Activated naive CD4-positive, alpha-beta T cell treated with anti-CD3 and anti-CD28 coated beads, Interleukin-2, amount 10 ng/mL, durations not matched to agents 7 days and 5 days (primary cell): ENCODE measurements at regions not wholly inside any gene's neighbourhood (a gene's known extent, or its start where the extent isn't known, plus 50 kb on each side); places are given as distances from the start of the nearest gene placed in this dataset.
"Not testable (repeated sequence)": the region's sequence is repeated elsewhere in the genome, so short reads cannot be mapped to it uniquely, and the experiment has no call there.

Source experiments
- CTCF ChIA-PET: fragments of 350-600 bp; sonication (Branson Sonifier 250); formaldehyde crosslinking; loops from one replicate; lab custom pipeline; 2021; ENCODE audit warnings: antibody characterized with exemption; lab: Charles Lee
- DNase-seq: peaks from one replicate; pipeline ENCODE4 v3.0.0-alpha.2; 2020
- H3K27ac Mint-ChIP-seq: one replicate; pipeline ENCODE4 v1.8.0; 2021; ENCODE audit warnings: mild to moderate bottlenecking, moderate library complexity, mixed read lengths
- H3K27me3 Mint-ChIP-seq: one replicate; pipeline ENCODE4 v1.8.0; 2021; ENCODE audit warnings: mild to moderate bottlenecking, mixed read lengths
- H3K36me3 Mint-ChIP-seq: one replicate; pipeline ENCODE4 v1.8.0; 2021; ENCODE audit warnings: mixed read lengths
- H3K4me1 Mint-ChIP-seq: one replicate; pipeline ENCODE4 v1.8.0; 2021; ENCODE audit warnings: mixed read lengths
- H3K4me3 Mint-ChIP-seq: one replicate; pipeline ENCODE4 v1.8.0; 2021; ENCODE audit warnings: mild to moderate bottlenecking, moderate library complexity, mixed read lengths
- H3K9me3 Mint-ChIP-seq: one replicate; pipeline ENCODE4 v1.8.0; 2021; ENCODE audit warnings: mixed read lengths

GRCh38 chr15:62647843-62648505 is 394.6 kb upstream of the TPM1 start:
- H3K9me3 Mint-ChIP-seq, result no peaks in the 10 kb centered on the region
- peaks cover 8% of the 10 kb centered on the region for H3K27me3 Mint-ChIP-seq
- H3K36me3 Mint-ChIP-seq, result no peaks in the 10 kb centered on the region
- no peak for DNase-seq
- no peak overlapping the region for H3K27ac Mint-ChIP-seq
- no peak overlapping the region for H3K4me3 Mint-ChIP-seq
- CTCF ChIA-PET, result no interaction called here
- H3K4me1 Mint-ChIP-seq, result no peaks in the 10 kb centered on the region

DNA sequence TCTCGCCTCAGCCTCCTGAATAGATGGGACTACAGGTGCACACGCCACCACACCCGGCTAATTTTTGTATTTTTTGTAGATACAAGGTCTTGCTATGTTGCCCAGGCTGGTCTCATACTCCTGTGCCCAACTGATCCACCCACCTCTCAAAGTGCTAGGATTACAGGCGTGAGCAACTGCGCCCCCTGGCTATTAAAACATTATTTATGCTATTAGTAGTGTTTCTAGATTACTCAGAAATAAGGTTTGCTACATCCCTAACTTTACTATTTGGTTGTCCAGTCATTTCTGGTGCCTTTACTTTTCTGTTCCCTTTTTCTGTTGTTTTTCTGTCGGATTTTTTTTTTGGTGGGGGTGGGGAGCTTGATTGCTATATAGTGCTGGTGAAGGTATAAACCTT is 393.6 kb upstream of the TPM1 start:
- no peaks in the 10 kb centered on the region for H3K36me3 Mint-ChIP-seq
- H3K27me3 Mint-ChIP-seq, result peaks cover 8% of the 10 kb centered on the region
- no peak overlapping the region for H3K4me3 Mint-ChIP-seq
- H3K27ac Mint-ChIP-seq, result no peak overlapping the region
- no peaks in the 10 kb centered on the region for H3K9me3 Mint-ChIP-seq
- DNase-seq, result no peak
- CTCF ChIA-PET, result interaction anchor here (1.3 kb wide), 1 partner anchor 93 kb away, joined by 3 read pairs; no protein-coding TSS in a partner anchor
- no peaks in the 10 kb centered on the region for H3K4me1 Mint-ChIP-seq

GRCh38 chr15:62649793-62650420 is 392.6 kb upstream of the TPM1 start:
- Mint-ChIP-seq H3K27me3 (peaks cover 4% of the 10 kb centered on the region), H3K9me3 (no peaks in the 10 kb centered on the region)
- CTCF ChIA-PET, result interaction anchor here (1.3 kb wide), 1 partner anchor 92 kb away, joined by 3 read pairs; no protein-coding TSS in a partner anchor

GRCh38 chr15:62653122-62653521 is 389.4 kb upstream of the TPM1 start:
- Mint-ChIP-seq H3K4me3 (no peak overlapping the region), H3K9me3 (no peaks in the 10 kb centered on the region), H3K27me3 (no peaks in the 10 kb centered on the region), H3K4me1 (no peaks in the 10 kb centered on the region), H3K36me3 (no peaks in the 10 kb centered on the region), H3K27ac (no peak overlapping the region)
- DNase-seq, result no peak
- CTCF ChIA-PET, result no interaction called here

More at GRCh38 chr15:62649793-62650420, 392.6 kb upstream of the TPM1 start:
- H3K4me3 Mint-ChIP-seq, result no peak overlapping the region
- no peaks in the 10 kb centered on the region for H3K36me3 Mint-ChIP-seq
- DNase-seq, result no peak
- H3K4me1 Mint-ChIP-seq, result no peaks in the 10 kb centered on the region
- no peak overlapping the region for H3K27ac Mint-ChIP-seq

- Mint-ChIP-seq H3K4me3 (no peak overlapping the region), H3K27ac (no peak overlapping the region), H3K36me3 (no peaks in the 10 kb centered on the region)
These were observed 386.5 kb upstream of the TPM1 start for GRCh38 chr15:62656071-62656470.

GRCh38 chr15:62657501-62657900 is 385.0 kb upstream of the TPM1 start:
- H3K4me1 Mint-ChIP-seq, H3K9me3 Mint-ChIP-seq, CTCF ChIA-PET, DNase-seq, H3K27ac Mint-ChIP-seq, H3K36me3 Mint-ChIP-seq, H3K4me3 Mint-ChIP-seq, H3K27me3 Mint-ChIP-seq: not testable (repeated sequence)

More at GRCh38 chr15:62656071-62656470, 386.5 kb upstream of the TPM1 start:
- H3K4me1 Mint-ChIP-seq, result no peaks in the 10 kb centered on the region
- CTCF ChIA-PET, result no interaction called here
- no peaks in the 10 kb centered on the region for H3K9me3 Mint-ChIP-seq
- no peak for DNase-seq
- peaks cover 3% of the 10 kb centered on the region for H3K27me3 Mint-ChIP-seq

GRCh38 chr15:62658498-62658897 is 384.0 kb upstream of the TPM1 start:
- Mint-ChIP-seq H3K27ac (no peak overlapping the region), H3K27me3 (peaks cover 3% of the 10 kb centered on the region), H3K4me1 (no peaks in the 10 kb centered on the region), H3K9me3 (no peaks in the 10 kb centered on the region), H3K36me3 (no peaks in the 10 kb centered on the region), H3K4me3 (no peak overlapping the region)
- no peak for DNase-seq
- CTCF ChIA-PET, result no interaction called here

GRCh38 chr15:62663547-62663946 is 379.0 kb upstream of the TPM1 start:
- H3K27me3 Mint-ChIP-seq, result peaks cover 2% of the 10 kb centered on the region
- H3K4me1 Mint-ChIP-seq, result no peaks in the 10 kb centered on the region
- H3K27ac Mint-ChIP-seq, result no peak overlapping the region
- no peak for DNase-seq
- no peaks in the 10 kb centered on the region for H3K9me3 Mint-ChIP-seq
- H3K4me3 Mint-ChIP-seq, result no peak overlapping the region
- no peaks in the 10 kb centered on the region for H3K36me3 Mint-ChIP-seq
- CTCF ChIA-PET, result no interaction called here

- DNase-seq, result no peak
- CTCF ChIA-PET, result no interaction called here
- no peaks in the 10 kb centered on the region for H3K36me3 Mint-ChIP-seq
- no peaks in the 10 kb centered on the region for H3K27me3 Mint-ChIP-seq
- H3K9me3 Mint-ChIP-seq, result no peaks in the 10 kb centered on the region
- no peak overlapping the region for H3K4me3 Mint-ChIP-seq
- H3K4me1 Mint-ChIP-seq, result no peaks in the 10 kb centered on the region
- no peak overlapping the region for H3K27ac Mint-ChIP-seq
These were observed 377.1 kb upstream of the TPM1 start for GRCh38 chr15:62665449-62665848.

- DNase-seq, result no peak
- Mint-ChIP-seq H3K36me3 (no peaks in the 10 kb centered on the region), H3K27me3 (no peaks in the 10 kb centered on the region), H3K9me3 (no peaks in the 10 kb centered on the region), H3K4me1 (no peaks in the 10 kb centered on the region), H3K4me3 (no peak overlapping the region), H3K27ac (no peak overlapping the region)
- CTCF ChIA-PET, result no interaction called here
These were observed 376.5 kb upstream of the TPM1 start for GRCh38 chr15:62666046-62666445.

DNA sequence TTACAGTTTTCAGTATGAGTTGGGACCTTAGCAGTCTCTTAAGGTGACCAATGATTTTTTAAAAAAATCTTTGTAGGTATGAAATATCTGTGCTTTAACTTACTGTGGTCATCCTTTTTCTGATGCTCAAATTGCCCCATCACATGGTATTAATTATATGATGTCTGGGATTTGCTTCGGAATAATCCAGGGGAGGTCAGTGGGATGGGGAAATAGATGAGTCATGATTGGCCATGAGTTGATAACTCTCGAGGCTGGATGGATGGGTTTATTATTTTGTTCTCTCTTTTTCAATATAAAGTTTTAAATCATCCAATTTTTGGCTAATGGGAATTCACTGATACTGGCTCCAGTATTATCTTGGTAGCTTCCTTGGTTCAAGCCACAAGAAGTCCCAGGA is 370.3 kb upstream of the TPM1 start:
- Mint-ChIP-seq H3K36me3 (no peaks in the 10 kb centered on the region), H3K4me3 (no peak overlapping the region), H3K27ac (no peak overlapping the region), H3K9me3 (no peaks in the 10 kb centered on the region), H3K4me1 (no peaks in the 10 kb centered on the region), H3K27me3 (no peaks in the 10 kb centered on the region)
- CTCF ChIA-PET, result no interaction called here
- DNase-seq, result no peak

DNA sequence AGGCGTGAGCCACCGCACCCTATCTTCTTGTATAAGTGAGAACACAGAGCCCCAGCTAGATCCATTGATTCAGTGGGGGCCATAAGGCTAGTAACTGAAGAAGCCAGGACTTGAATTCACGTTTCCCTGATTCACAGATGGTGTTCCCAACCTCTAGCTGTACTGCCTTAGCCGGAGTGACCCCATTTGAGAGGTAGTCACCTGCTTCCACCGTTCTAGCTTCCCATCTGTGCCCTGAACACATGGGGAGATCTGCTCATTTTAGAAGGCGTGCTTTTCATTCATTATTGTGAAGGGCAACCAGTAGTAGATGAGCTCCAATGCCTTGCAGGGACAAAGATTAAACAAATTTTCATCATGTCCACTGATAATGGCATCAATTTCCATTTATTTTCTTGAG is 365.7 kb upstream of the TPM1 start:
- Mint-ChIP-seq H3K9me3 (no peaks in the 10 kb centered on the region), H3K27me3 (no peaks in the 10 kb centered on the region), H3K4me3 (no peak overlapping the region), H3K27ac (no peak overlapping the region), H3K4me1 (no peaks in the 10 kb centered on the region), H3K36me3 (no peaks in the 10 kb centered on the region)
- CTCF ChIA-PET, result no interaction called here
- DNase-seq, result no peak

- Mint-ChIP-seq H3K36me3 (no peaks in the 10 kb centered on the region), H3K27me3 (peaks cover 3% of the 10 kb centered on the region), H3K27ac (no peak overlapping the region), H3K4me1 (no peaks in the 10 kb centered on the region), H3K4me3 (no peak overlapping the region), H3K9me3 (no peaks in the 10 kb centered on the region)
- CTCF ChIA-PET, result interaction anchor here (0.8 kb wide), 1 partner anchor 26 kb away, joined by 3 read pairs; no protein-coding TSS in a partner anchor
- DNase-seq, result no peak
These were observed 360.3 kb upstream of the TPM1 start for GRCh38 chr15:62681939-62682896.

DNA sequence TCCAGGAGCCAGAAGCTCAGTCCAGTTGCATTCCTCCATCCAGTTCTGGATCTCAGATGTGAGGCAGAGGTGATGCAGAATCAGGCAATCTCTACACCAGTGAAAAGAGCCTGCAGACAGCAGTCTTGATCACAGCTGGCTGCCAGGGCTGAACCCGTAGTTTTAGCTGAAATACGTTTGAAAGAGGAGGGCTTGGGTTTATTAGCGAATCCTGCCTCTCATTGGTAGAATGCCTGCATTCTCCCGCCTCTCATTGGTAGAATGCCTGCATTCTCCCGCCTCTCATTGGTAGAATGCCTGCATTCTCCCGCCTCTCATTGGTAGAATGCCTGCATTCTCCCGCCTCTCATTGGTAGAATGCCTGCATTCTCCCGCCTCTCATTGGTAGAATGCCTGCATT is 359.4 kb upstream of the TPM1 start:
- H3K36me3 Mint-ChIP-seq, CTCF ChIA-PET, H3K4me1 Mint-ChIP-seq, H3K4me3 Mint-ChIP-seq, H3K9me3 Mint-ChIP-seq, H3K27me3 Mint-ChIP-seq, H3K27ac Mint-ChIP-seq, DNase-seq: not testable (repeated sequence)
